HG02571 (cell line): ENCODE measurements at regions not wholly inside any gene's neighbourhood (a gene's known extent, or its start where the extent isn't known, plus 50 kb on each side); places are given as distances from the start of the nearest gene placed in this dataset.

Source experiments
- ATAC-seq: cut with Tn5 transposase; IDR thresholded peaks from one replicate; pipeline ENCODE4 v1.9.1; 2021; ENCODE audit warnings: mild to moderate bottlenecking, moderate library complexity; ENCODE audit not compliant: unreplicated experiment

DNA sequence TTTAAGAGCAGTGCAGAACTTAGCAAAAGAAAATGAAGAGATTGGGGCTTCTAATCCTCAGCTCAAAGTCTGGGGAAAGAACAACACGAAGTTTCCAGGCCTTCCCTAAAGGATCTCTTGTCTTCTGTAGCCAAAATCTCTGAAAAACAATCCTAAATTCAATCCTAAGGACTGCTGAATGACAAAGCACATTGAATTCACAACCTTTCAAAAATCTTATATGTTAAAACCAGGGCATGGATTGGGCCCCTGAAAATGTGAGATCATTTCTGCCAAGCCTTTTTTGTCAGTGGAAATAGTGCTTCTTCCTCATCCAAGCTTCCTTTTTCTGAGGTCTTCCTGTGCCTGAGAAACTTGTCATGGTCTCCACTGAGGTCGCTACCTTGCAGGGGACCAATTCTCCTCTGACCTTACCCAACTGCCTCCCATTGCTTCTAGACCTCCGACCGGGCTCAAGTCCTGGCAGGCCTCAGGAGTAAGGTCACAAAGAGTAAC, 126.2 kb upstream of the ARID1B start:
- no peak for ATAC-seq

DNA sequence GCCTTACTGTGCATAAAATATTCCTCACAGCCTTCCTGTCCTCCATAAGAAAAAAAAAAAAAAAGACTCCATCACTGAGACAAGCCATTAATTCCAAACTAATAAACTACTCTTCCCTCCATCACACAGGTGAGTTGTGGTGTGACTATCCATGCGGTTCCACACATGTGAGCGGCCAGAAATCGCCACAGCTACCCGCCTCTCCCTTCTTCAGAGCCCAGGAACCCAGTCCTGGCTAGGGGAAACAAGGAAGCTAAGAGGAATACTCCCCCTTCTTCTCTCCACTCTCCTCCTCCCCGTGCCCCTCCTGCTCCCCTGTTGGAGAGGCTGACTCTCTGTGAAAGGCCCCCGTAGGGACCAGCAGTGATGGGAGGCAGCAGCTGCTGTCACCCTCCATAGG, 128.6 kb upstream of the ARID1B start:
- no peak for ATAC-seq

DNA sequence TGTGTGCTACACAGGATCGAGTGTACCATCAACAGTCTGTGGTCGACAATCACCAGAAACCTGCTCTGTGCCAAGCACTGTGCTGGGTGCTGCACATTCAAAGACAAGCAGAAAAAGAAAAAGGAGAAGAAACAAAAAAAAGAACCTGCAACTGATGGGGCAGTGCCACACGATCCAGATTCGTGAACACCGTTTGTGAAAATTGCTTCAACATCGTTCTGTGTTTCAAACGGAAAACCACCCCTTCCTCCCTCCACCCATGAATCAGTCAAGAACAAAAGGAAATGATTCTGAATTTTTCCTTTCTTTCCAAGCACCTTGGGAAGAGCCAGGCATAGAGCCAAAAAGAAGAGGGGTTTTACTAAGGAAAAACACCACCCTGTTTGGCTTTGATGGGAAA, 129.2 kb upstream of the ARID1B start:
- no peak for ATAC-seq

DNA sequence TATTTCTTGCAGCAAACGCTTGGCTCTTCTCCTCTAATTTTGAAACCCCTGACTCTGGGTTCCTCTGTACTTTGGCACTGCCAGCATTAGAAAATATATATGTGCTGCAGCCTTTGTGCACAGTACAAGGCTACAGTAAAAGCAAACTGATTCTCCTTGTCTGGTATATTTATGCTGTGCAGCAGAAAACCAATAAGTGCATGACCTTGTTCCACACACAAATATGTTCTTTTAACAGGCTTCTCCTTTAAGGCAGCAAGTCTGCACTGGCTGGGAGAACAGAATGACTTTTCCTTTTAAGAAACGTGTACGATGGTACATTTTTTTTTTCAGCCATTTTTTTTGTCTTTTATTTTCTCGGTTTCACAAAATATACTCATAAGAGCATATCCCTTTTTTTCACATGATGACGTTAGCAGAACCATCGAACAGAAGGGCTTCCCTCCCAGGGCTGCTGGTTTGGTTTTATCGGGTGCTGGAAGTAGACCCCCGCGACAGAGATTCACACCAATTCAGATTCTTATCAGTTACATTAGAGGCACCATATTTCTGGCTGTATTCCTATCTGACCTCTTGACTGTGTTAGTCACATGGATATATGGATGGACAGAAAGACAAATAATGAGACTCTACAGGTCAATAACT, 129.9 kb upstream of the ARID1B start:
- ATAC-seq = no peak

DNA sequence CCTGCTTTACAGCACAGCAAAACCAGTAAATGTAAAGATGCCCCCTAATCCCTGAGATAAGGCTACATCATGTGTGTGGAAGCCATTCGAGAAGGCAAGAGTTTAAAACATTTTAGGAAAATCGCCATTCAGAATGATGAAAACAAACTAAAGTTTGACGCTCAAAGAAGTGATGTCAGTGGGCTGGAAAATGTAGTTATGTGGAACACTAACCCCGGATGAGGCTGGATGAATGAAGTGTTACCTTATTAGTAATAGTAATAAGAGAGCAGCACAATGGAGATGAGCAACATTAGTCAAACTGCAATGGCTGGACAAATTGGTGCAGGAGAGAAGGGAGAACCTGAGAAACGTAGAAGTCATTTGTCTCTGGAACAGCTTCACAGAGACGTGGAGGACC, 130.7 kb upstream of the ARID1B start:
- ATAC-seq = no peak

DNA sequence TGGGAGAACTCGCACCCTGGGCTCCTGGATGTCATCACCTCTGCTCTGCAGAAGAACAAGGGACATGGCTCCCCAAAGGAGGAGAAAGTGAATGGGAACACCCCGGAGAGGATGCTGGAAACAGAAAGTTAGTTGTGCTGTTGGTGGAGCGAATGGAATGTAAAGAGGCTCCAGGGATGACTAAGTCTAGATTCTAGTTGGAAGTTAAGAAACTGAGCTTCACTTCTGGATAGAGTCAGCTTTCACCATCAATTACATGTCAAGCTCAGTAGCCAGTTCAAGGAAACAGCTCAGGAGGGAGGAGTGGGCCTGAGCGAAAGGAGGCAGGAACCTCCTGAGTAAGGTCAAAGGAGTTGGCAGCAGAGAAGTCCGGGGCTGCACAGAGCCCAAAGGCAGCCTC, 132.1 kb upstream of the ARID1B start:
- no peak for ATAC-seq

DNA sequence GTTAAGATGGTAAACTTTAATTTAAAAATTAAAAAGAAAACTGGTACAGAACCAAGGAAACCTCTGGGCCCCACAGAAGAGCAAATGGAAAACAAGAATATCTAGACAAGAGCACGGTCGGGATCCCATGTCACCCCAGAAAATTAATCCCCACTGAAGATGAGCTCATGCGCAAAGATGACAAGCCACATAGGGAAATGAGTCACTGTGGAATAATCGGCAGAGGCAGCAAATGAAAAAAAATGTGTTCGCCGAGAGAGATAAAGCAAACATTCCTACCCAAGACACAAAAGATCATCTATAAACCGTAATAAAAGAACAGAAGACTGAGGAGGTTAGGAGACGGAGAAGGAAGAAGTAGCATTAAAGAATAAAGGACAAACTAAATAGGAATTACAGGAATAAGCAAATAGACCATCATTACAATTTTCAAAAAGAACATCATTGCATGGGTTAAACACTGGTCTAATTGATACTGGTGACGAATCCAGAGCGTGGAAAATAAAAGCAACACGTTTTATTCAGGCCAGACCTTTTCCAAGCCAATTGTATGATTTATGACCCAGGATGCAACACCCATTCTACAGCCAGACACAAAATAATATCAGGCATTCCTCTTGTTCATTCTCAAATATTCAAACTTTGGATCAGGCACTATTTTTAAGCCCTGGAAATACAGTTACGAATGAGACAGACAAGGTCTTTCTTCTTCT, 138.0 kb upstream of the ARID1B start:
- ATAC-seq = no peak

DNA sequence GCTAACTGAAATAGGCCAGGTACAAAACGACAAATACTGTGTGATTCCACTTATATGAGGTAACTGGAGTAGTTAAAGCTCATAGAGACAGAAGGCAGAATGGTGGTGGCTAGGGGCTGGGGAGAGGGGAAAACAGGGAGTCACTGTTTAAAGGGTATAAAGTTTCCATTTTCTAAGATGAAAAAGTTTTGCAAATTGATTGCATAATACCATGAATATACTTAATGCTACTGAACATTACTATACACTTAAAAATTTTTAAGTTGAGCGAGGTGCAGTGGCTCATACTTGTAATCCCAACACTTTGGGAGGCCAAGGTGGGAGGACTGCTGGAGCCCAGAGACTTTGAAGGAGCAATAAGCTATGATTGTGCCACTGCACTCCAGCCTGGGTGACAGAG, 138.6 kb upstream of the ARID1B start:
- no peak for ATAC-seq

- no peak for ATAC-seq
Measured at GRCh38 chr6:156634951-156635371, 142.2 kb upstream of the ARID1B start.

DNA sequence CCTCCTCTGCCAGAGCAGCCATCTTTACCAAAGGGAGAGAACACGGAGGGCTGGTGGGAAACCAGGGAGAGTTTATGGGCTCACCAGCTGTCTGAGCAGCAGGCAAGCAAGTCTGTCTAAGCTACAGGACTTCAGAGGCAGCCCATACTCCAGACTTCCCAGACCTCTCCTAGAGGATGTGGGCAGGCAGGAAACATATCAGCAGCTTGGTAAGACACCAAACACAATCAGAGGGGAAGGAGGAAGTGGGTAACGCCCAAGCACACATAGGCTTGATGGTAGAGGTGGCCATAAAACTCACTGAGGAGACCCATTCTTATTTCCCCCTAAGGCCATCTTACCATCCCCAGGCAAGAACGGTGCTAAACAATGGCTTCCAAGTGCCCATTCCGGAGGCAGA, 143.1 kb upstream of the ARID1B start:
- ATAC-seq = no peak

DNA sequence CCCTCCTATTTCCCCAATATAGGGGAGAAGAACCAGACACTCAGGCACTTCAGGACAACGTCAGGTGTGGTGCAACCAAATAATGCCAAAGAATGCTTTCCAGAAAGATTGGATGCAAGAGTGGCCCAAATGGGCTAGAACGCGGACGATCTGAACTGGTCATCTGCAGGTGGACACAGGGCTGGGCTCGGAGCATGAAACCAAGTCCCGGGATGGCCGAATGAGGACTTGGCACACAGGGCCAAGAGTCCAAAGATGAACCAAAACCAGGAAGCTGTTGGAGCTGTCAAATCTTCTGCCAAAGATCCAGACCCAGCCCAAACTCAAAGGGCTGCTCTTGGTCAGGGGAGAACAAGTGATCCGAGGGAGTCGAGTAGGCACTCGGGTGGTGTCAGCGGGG, 143.9 kb upstream of the ARID1B start:
- ATAC-seq = no peak

DNA sequence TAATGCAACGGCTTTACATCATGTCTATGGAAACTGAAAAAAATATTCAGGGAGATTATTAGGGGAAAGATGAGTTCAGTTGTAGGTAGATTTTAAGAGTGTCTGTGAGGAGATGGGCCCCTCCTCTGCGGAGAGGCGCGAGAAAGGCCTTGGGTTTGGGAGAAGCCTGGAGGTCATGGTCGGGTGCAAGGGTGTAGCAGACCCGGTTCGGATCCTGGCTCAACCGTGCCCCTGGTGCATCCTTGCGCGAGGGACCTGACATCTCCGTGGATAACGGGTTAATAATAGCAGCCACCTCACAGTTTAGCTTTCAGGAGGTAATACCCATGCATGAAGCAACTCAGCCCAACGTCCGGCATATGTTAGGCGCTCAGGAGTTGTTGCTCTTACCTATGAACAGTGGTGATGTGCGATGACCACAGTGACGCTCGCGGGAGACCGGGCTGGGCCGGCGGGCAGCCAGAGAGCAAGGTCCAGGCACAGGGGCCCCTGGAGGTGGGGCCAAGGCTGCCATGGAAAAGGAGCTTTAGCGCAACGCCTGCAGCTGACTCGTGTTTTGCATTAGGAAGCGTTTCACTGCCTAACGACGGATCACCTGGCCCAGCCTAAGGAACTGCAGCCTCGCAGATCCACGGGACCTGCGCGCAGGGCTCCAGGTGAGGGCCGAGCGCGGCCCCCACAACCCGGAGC, 146.4 kb upstream of the ARID1B start:
- ATAC-seq = no peak

DNA sequence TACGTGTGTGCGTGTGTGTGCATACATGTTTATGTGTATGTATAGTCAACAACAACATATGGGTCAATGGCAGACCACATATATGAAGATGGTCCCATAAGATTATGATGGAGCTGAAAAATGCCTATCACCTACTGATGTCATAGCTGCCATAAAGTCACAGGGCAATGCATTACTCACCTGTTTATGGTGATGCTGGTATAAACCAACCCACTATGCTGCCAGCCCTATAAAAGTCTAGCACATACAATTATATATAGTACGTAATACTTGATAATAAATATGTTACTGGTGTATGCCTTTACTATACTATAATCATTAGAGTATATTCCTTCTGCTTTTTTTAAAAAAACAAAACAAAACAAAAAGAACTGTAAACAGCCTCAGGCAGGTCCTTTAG, 148.4 kb upstream of the ARID1B start:
- no peak for ATAC-seq

GRCh38 chr6:156627524-156627923, 149.7 kb upstream of the ARID1B start:
- ATAC-seq = no peak

- no peak for ATAC-seq
Measured at GRCh38 chr6:156622185-156622584, 155.0 kb upstream of the ARID1B start.

DNA sequence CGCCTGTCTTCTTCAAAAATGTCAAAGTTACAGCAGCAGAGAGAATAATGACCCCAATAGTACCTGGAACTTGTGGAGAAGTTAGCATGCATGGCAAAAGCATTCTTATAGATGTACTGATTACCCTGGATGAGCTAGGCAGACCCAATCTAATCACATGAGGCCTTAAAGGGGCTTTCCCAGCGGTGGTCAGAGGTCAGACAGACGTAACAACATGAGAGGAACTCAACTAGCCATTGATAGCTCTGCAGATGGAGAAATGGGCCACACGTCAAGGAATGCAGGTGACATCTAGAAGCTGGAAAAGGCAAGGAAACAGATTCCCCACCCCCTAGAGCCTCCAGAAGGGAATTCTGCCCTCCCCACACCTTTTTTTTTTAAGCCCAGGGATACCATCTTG, 156.8 kb upstream of the ARID1B start:
- no peak for ATAC-seq

- ATAC-seq = no peak
Measured at GRCh38 chr6:156618600-156619205, 158.5 kb upstream of the ARID1B start.

DNA sequence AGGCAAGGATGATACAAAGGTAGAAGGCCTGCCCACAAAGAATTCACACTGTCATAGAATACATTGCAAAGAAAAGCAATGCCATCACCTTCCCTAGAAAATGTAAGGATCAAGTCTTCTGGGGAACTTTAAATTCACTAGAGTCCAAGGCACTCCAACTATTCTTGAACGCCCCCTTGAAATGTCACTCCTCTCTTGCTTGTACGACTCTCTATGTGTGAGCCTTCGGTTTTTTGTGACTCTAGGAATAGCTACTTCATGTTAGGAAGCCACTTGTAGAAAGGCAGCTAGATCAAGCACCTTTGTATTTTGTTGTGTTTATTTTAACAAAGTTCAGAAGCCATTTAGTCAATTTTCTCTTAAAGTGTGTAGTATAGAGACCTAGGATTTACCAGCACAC, 159.2 kb upstream of the ARID1B start:
- no peak for ATAC-seq

- no peak for ATAC-seq
Measured at GRCh38 chr6:156617376-156617775, 159.8 kb upstream of the ARID1B start.

- no peak for ATAC-seq
Measured at GRCh38 chr6:156616495-156616894, 160.7 kb upstream of the ARID1B start.

DNA sequence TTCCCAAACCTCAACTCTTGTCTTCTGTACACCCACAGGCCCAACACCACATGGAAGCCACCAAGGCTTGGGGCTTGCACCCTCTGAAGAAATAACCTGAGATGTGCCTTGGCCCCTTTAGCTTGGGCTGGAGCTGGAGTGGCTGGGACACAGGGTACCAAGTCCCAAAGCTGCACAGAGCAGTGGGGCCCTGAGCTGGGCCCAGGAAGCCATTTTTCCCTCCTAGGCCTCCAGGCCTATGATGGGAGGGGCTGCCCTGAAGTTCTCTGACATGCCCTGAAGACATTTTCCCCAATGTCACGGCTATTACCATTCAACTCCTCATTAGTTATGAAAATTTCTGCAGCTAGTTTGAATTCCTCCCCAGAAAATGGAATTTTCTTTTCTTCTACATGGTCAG, 163.2 kb upstream of the ARID1B start:
- no peak for ATAC-seq

- ATAC-seq = no peak
Measured at GRCh38 chr6:156612361-156612760, 164.8 kb upstream of the ARID1B start.
